Fibroblast of the aortic adventitia (primary cell): ENCODE measurements at regions not wholly inside any gene's neighbourhood (a gene's known extent, or its start where the extent isn't known, plus 50 kb on each side); places are given as distances from the start of the nearest gene placed in this dataset.

Experiments
- DNase-seq: peaks from one replicate; pipeline ENCODE4 v3.0.0-alpha.2; 2010; ENCODE audit warnings: low read depth
- H3K4me3 ChIP-seq: 2 replicates; pipeline ENCODE4 v1.5.1; 2011; ENCODE audit warnings: low read depth, mild to moderate bottlenecking, control low read depth, low read length, moderate library complexity
- CTCF ChIP-seq: IDR thresholded peaks from 2 replicates; pipeline ENCODE4 v1.5.1; 2011; ENCODE audit warnings: mild to moderate bottlenecking, low read length, control low read depth, inconsistent platforms; ENCODE audit not compliant: insufficient read depth

- DNase-seq: no peak
- no peak overlapping the region for H3K4me3 ChIP-seq
- TF ChIP-seq CTCF: no peak
Measured at GRCh38 chrX:27893871-27894270, 86.1 kb downstream of the MAGEB10 start.

- no peak overlapping the region for H3K4me3 ChIP-seq
- TF ChIP-seq CTCF: no peak
- no peak for DNase-seq
Measured at GRCh38 chrX:27893211-27893610, 85.4 kb downstream of the MAGEB10 start.

GRCh38 chrX:27890611-27891010, 82.8 kb downstream of the MAGEB10 start:
- TF ChIP-seq CTCF: no peak

GRCh38 chrX:27889878-27890277, 82.1 kb downstream of the MAGEB10 start:
- no peak for DNase-seq
- no peak for TF ChIP-seq CTCF
- no peak overlapping the region for H3K4me3 ChIP-seq

More at GRCh38 chrX:27890611-27891010, 82.8 kb downstream of the MAGEB10 start:
- H3K4me3 ChIP-seq: no peak overlapping the region
- peak; percentile 69 for DNase-seq

GRCh38 chrX:27884654-27885053, 76.9 kb downstream of the MAGEB10 start:
- no peak for TF ChIP-seq CTCF
- no peak for DNase-seq
- H3K4me3 ChIP-seq: no peak overlapping the region

GRCh38 chrX:27883468-27884092, 75.8 kb downstream of the MAGEB10 start:
- no peak overlapping the region for H3K4me3 ChIP-seq
- no peak for DNase-seq
- TF ChIP-seq CTCF: no peak

- H3K4me3 ChIP-seq: no peak overlapping the region
- no peak for DNase-seq
- TF ChIP-seq CTCF: no peak
Measured at GRCh38 chrX:27882695-27883094, 74.9 kb downstream of the MAGEB10 start.
